ENCODE measurements at regions not wholly inside any gene's neighbourhood (a gene's known extent, or its start where the extent isn't known, plus 50 kb on each side); places are given as distances from the start of the nearest gene placed in this dataset.

GRCh38 chr5:87924436-87924835 is 344.2 kb downstream of the TMEM161B start:
- TF ChIP-seq PBX3 (IDR thresholded peaks at IDR 0.05; ENCODE audit: insufficient replicate concordance, low read depth, low read length), result no peak
- TF ChIP-seq POLR2AphosphoS5 (IDR thresholded peaks at IDR 0.05; ENCODE audit: low read length), result no peak

Measured in GM12878 (cell line).